PFSK-1 (cell line): ENCODE measurements at regions not wholly inside any gene's neighbourhood (a gene's known extent, or its start where the extent isn't known, plus 50 kb on each side); places are given as distances from the start of the nearest gene placed in this dataset.

Source experiments
- POLR2AphosphoS5 ChIP-seq: IDR thresholded peaks from 2 replicates; pipeline ENCODE4 v1.6.1; 2012; ENCODE audit warnings: low read depth, mild to moderate bottlenecking, control low read depth, low read length, moderate library complexity
- SIN3A ChIP-seq: IDR thresholded peaks from 2 replicates; pipeline ENCODE4 v1.6.1; 2012; ENCODE audit warnings: mild to moderate bottlenecking, low read length, moderate library complexity, borderline replicate concordance; ENCODE audit not compliant: insufficient read depth
- TAF1 ChIP-seq: IDR thresholded peaks from 2 replicates; pipeline ENCODE4 v1.6.1; 2012; ENCODE audit warnings: low read length, control low read depth, borderline replicate concordance; ENCODE audit not compliant: insufficient read depth
- TF ChIP-seq, protein P1 (sequence below), 2 experiments: IDR thresholded peaks; 2 replicates each; pipeline versions ENCODE4 v1.6.1 to v1.8.0; 2011 to 2012; ENCODE audit warnings: low read depth in 2 of 2, low read length in 2 of 2, control low read depth in 1 of 2, inconsistent platforms in 1 of 2, mild to moderate bottlenecking in 1 of 2, moderate library complexity in 1 of 2; ENCODE audit not compliant: insufficient read depth in 1 of 2

DNA sequence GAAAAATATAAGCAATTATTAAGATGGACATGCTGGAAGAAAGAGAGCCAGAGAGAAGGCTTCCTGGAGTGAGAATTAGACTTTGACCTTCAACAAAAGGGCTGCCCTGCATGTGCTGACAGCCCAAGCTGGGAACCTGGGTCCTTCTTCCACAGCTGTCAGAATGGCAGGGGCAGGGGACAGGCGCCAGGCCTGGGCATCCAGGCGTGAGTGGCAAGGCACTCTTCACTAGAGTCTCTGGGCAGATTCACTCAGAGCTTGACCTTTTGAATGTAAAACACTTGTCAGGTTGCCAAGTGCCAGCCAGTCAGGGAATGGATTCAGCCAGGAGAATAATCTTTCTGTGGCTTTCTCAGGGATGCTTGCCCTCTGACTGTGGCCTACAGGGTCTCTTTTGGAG, 119.1 kb upstream of the CLINT1 start:
- TF ChIP-seq SIN3A (no peak), POLR2AphosphoS5 (no peak), TAF1 (no peak)
- TF ChIP-seq, protein P1, sequence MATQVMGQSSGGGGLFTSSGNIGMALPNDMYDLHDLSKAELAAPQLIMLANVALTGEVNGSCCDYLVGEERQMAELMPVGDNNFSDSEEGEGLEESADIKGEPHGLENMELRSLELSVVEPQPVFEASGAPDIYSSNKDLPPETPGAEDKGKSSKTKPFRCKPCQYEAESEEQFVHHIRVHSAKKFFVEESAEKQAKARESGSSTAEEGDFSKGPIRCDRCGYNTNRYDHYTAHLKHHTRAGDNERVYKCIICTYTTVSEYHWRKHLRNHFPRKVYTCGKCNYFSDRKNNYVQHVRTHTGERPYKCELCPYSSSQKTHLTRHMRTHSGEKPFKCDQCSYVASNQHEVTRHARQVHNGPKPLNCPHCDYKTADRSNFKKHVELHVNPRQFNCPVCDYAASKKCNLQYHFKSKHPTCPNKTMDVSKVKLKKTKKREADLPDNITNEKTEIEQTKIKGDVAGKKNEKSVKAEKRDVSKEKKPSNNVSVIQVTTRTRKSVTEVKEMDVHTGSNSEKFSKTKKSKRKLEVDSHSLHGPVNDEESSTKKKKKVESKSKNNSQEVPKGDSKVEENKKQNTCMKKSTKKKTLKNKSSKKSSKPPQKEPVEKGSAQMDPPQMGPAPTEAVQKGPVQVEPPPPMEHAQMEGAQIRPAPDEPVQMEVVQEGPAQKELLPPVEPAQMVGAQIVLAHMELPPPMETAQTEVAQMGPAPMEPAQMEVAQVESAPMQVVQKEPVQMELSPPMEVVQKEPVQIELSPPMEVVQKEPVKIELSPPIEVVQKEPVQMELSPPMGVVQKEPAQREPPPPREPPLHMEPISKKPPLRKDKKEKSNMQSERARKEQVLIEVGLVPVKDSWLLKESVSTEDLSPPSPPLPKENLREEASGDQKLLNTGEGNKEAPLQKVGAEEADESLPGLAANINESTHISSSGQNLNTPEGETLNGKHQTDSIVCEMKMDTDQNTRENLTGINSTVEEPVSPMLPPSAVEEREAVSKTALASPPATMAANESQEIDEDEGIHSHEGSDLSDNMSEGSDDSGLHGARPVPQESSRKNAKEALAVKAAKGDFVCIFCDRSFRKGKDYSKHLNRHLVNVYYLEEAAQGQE (IDR thresholded peaks at IDR 0.05; ENCODE audit: insufficient read depth in 1 of 2, low read depth in 2 of 2, low read length in 2 of 2), result no peak
